HEK293T (cell line): ENCODE measurements at regions not wholly inside any gene's neighbourhood (a gene's known extent, or its start where the extent isn't known, plus 50 kb on each side); places are given as distances from the start of the nearest gene placed in this dataset.

Source experiments
- CTCF ChIA-PET: fragments of 350-600 bp; formaldehyde crosslinking; extraction: SDS; loops from one replicate; lab custom pipeline; 2021; ENCODE audit warnings: antibody characterized with exemption, inconsistent platforms; lab: Yijun Ruan, JAX
- POLR2A ChIA-PET: fragments of 350-600 bp; formaldehyde crosslinking; extraction: SDS; loops from one replicate; lab custom pipeline; 2020; ENCODE audit warnings: antibody characterized with exemption, inconsistent platforms; lab: Yijun Ruan, JAX
- DNase-seq: peaks from one replicate; pipeline ENCODE4 v3.0.0; 2012; ENCODE audit warnings: mixed read lengths; ENCODE audit errors: extremely low spot score
- ARNT ChIP-seq: fragments of 450-650 bp; IDR thresholded peaks from 2 replicates; pipeline ENCODE4 v1.6.1; 2017; ENCODE audit warnings: mild to moderate bottlenecking
- BHLHE40 ChIP-seq: fragments of 450-650 bp; IDR thresholded peaks from 2 replicates; pipeline ENCODE4 v1.6.1; 2016; ENCODE audit warnings: mild to moderate bottlenecking, moderate library complexity, borderline replicate concordance
- CTBP1 ChIP-seq: fragments of 450-650 bp; IDR thresholded peaks from 2 replicates; pipeline ENCODE4 v1.6.1; 2016; ENCODE audit warnings: borderline replicate concordance
- ELF4 ChIP-seq: fragments of 450-650 bp; IDR thresholded peaks from 2 replicates; pipeline ENCODE4 v1.6.1; 2017; ENCODE audit warnings: antibody characterized with exemption
- FOXA1 ChIP-seq: fragments of 450-650 bp; IDR thresholded peaks from 2 replicates; pipeline ENCODE4 v1.6.1; 2016; ENCODE audit warnings: mild to moderate bottlenecking
- FOXK2 ChIP-seq: fragments of 450-650 bp; IDR thresholded peaks from 2 replicates; pipeline ENCODE4 v1.6.1; 2016; ENCODE audit warnings: mild to moderate bottlenecking
- FOXM1 ChIP-seq: fragments of 450-650 bp; IDR thresholded peaks from 2 replicates; pipeline ENCODE4 v1.6.1; 2017; ENCODE audit warnings: mild to moderate bottlenecking, borderline replicate concordance
- HDGF ChIP-seq: fragments of 450-650 bp; IDR thresholded peaks from 2 replicates; pipeline ENCODE4 v1.6.1; 2017; ENCODE audit warnings: antibody characterized with exemption, borderline replicate concordance
- L3MBTL2 ChIP-seq: fragments of 450-650 bp; conservative IDR thresholded peaks from 2 replicates; pipeline ENCODE4 v1.6.1; 2016; ENCODE audit warnings: mild to moderate bottlenecking
- LEF1 ChIP-seq: fragments of 450-650 bp; IDR thresholded peaks from 2 replicates; pipeline ENCODE4 v1.6.1; 2017; ENCODE audit warnings: mild to moderate bottlenecking, borderline replicate concordance
- NFRKB ChIP-seq: fragments of 450-650 bp; IDR thresholded peaks from 2 replicates; pipeline ENCODE4 v1.6.1; 2016; ENCODE audit warnings: mild to moderate bottlenecking, moderate library complexity
- SP1 ChIP-seq: fragments of 450-650 bp; IDR thresholded peaks from 2 replicates; pipeline ENCODE4 v1.6.1; 2017
- SUZ12 ChIP-seq: fragments of 450-650 bp; IDR thresholded peaks from 2 replicates; pipeline ENCODE4 v1.6.1; 2016; ENCODE audit warnings: mild to moderate bottlenecking
- TARDBP ChIP-seq: fragments of 450-650 bp; IDR thresholded peaks from 2 replicates; pipeline ENCODE4 v1.6.1; 2016
- ZNF384 ChIP-seq: fragments of 450-650 bp; IDR thresholded peaks from 2 replicates; pipeline ENCODE4 v1.6.1; 2016
- TF ChIP-seq, protein P1 (sequence below): fragments of 450-650 bp; IDR thresholded peaks from 2 replicates; pipeline ENCODE4 v1.6.1; 2016

DNA sequence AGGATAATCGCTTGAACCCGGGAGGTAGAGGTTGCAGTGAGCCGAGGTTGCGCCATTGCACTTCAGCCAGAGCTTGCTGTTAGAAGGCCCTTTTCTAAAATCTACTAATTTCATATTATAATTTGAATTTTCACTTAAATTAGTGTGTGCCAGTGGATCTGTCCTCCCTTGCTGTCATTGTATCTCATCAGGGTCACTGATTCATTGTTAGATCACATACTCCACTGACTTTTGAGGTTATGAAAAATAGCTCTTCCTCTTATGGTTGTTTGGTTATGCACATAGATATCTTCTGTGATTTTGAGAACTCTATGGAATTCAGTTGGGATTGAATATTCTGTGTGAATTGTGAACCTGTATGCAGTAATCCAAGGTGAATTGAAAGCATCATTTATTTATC is 53.1 kb upstream of the TULP4 start:
- TF ChIP-seq ARNT: no peak
- ChIA-PET CTCF (interaction anchor here (0.6 kb wide), 1 partner anchor 432 kb away, joined by 4 read pairs; no protein-coding TSS in a partner anchor), POLR2A (no interaction called here)
- DNase-seq: no peak

DNA sequence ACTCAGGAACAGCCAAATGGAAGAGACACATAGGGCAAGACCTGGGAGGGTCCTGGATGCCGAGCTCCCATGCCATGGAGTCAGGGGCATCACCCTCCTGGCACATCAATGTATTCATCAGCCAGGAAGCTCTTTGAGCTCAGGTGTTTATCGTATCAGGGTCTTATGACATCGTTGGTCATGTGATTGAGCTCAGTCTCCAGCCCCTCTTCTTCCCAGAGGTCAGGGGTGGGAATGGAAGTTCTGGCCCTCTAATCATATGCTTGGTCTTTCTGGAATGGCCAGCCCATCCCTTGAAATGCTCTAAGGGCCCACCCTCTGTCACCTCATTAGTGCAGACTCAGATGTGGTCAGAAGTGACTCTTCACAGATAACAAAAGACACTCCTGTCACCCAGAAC is 52.4 kb upstream of the TULP4 start:
- no peak for DNase-seq
- no peak for TF ChIP-seq LEF1
- CTCF ChIA-PET: no interaction called here
- POLR2A ChIA-PET: no interaction called here

DNA sequence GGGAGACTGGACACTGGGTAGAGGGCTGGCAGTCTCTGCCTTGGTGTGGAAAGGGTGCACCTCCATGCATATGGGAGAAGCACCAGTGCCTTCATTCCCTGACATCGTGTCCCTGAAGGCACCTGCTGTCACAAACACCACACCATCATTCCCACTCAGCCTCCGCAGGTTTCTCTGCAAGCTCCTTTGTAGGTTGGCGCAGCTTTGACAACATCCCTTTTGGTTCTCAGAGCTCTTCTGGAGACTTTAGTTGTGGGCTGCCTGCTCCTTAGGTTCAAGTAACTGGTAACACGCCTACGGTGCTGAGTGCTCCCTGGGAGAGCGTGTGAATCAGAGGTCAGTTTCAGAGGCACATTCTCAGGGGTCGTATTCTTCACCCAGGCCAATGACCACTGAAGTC is 50.2 kb upstream of the TULP4 start:
- CTCF ChIA-PET: no interaction called here
- POLR2A ChIA-PET: no interaction called here
- TF ChIP-seq, protein P1, sequence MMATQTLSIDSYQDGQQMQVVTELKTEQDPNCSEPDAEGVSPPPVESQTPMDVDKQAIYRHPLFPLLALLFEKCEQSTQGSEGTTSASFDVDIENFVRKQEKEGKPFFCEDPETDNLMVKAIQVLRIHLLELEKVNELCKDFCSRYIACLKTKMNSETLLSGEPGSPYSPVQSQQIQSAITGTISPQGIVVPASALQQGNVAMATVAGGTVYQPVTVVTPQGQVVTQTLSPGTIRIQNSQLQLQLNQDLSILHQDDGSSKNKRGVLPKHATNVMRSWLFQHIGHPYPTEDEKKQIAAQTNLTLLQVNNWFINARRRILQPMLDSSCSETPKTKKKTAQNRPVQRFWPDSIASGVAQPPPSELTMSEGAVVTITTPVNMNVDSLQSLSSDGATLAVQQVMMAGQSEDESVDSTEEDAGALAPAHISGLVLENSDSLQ: no peak
- no peak for TF ChIP-seq TARDBP
- no peak for TF ChIP-seq ZNF384
- TF ChIP-seq NFRKB: no peak
- no peak for TF ChIP-seq CTBP1
- TF ChIP-seq FOXA1: no peak
- TF ChIP-seq L3MBTL2: no peak
- TF ChIP-seq BHLHE40: no peak
- no peak for TF ChIP-seq FOXM1
- TF ChIP-seq ELF4: no peak
- no peak for TF ChIP-seq ARNT
- TF ChIP-seq HDGF: no peak
- TF ChIP-seq SUZ12: no peak
- TF ChIP-seq FOXK2: no peak
- no peak for TF ChIP-seq LEF1
- no peak for TF ChIP-seq SP1
- DNase-seq: no peak
